ENCODE measurements at regions not wholly inside any gene's neighbourhood (a gene's known extent, or its start where the extent isn't known, plus 50 kb on each side); places are given as distances from the start of the nearest gene placed in this dataset.

GRCh38 chr4:166182145-166182544, 309.1 kb downstream of the TLL1 start:
- no peaks in the 10 kb centered on the region for H3K36me3 ChIP-seq (ENCODE audit: control insufficient read depth, insufficient read depth, low read length)
- Mint-ChIP-seq H3K27me3 (ENCODE audit: insufficient read depth, unreplicated experiment) (no peaks in the 10 kb centered on the region), H3K27ac (ENCODE audit: unreplicated experiment) (no peak overlapping the region), H3K4me1 (ENCODE audit: low read depth, unreplicated experiment) (no peaks in the 10 kb centered on the region), H3K9me3 (ENCODE audit: unreplicated experiment) (no peaks in the 10 kb centered on the region), H3K36me3 (ENCODE audit: insufficient read depth, unreplicated experiment) (no peaks in the 10 kb centered on the region), H3K4me3 (ENCODE audit: unreplicated experiment) (no peak overlapping the region)
- ChIA-PET POLR2A (no interaction called here), CTCF (no interaction called here)
- no peak overlapping the region for H3K4me3 ChIP-seq (ENCODE audit: low read depth, low read length)
- no peak for TF ChIP-seq CTCF (IDR thresholded peaks at IDR 0.05; ENCODE audit: insufficient read depth in 1 of 2, low read depth in 1 of 2, low read length in 1 of 2, severe bottlenecking in 1 of 2, unreplicated experiment in 1 of 2)
- H3K9me3 ChIP-seq = no peaks in the 10 kb centered on the region
- no TSS peak for BruUV-seq (replicated peaks)
- DNase-seq = no peak
- intact Hi-C loops (cut with micrococcal nuclease; ENCODE audit: unreplicated experiment) = no loop called here
- no peaks in the 10 kb centered on the region for H3K27me3 ChIP-seq (replicated peaks; ENCODE audit: control insufficient read depth, insufficient read depth, low read length)
- no peaks in the 10 kb centered on the region for H3K4me1 ChIP-seq

GRCh38 chr4:166195101-166195500, 322.1 kb downstream of the TLL1 start:
- CTCF ChIA-PET = no interaction called here
- Histone ChIP-seq H3K9me3 (no peaks in the 10 kb centered on the region), H3K36me3 (ENCODE audit: control insufficient read depth, insufficient read depth, low read length) (no peaks in the 10 kb centered on the region), H3K4me3 (ENCODE audit: low read depth, low read length) (no peak overlapping the region), H3K27me3 (replicated peaks; ENCODE audit: control insufficient read depth, insufficient read depth, low read length) (no peaks in the 10 kb centered on the region), H3K4me1 (no peaks in the 10 kb centered on the region)
- no peak for TF ChIP-seq CTCF (IDR thresholded peaks at IDR 0.05; ENCODE audit: insufficient read depth in 1 of 2, low read depth in 1 of 2, low read length in 1 of 2, severe bottlenecking in 1 of 2, unreplicated experiment in 1 of 2)
- no peak overlapping the region for H3K4me3 Mint-ChIP-seq (ENCODE audit: unreplicated experiment)
- no peaks in the 10 kb centered on the region for H3K4me1 Mint-ChIP-seq (ENCODE audit: low read depth, unreplicated experiment)
- H3K9me3 Mint-ChIP-seq (ENCODE audit: unreplicated experiment) = no peaks in the 10 kb centered on the region
- H3K27ac Mint-ChIP-seq (ENCODE audit: unreplicated experiment) = no peak overlapping the region
- H3K27me3 Mint-ChIP-seq (ENCODE audit: insufficient read depth, unreplicated experiment) = no peaks in the 10 kb centered on the region
- intact Hi-C loops (cut with micrococcal nuclease; ENCODE audit: unreplicated experiment) = no loop called here
- POLR2A ChIA-PET = no interaction called here
- no peak for DNase-seq
- H3K36me3 Mint-ChIP-seq (ENCODE audit: insufficient read depth, unreplicated experiment) = no peaks in the 10 kb centered on the region
- BruUV-seq (replicated peaks) = no TSS peak

- no peak overlapping the region for H3K4me3 ChIP-seq (ENCODE audit: low read depth, low read length)
- H3K27me3 ChIP-seq (replicated peaks; ENCODE audit: control insufficient read depth, insufficient read depth, low read length) = no peaks in the 10 kb centered on the region
- H3K9me3 Mint-ChIP-seq (ENCODE audit: unreplicated experiment) = no peaks in the 10 kb centered on the region
- H3K27ac Mint-ChIP-seq (ENCODE audit: unreplicated experiment) = no peak overlapping the region
- H3K9me3 ChIP-seq = no peaks in the 10 kb centered on the region
- H3K4me3 Mint-ChIP-seq (ENCODE audit: unreplicated experiment) = no peak overlapping the region
- no TSS peak for BruUV-seq (replicated peaks)
- H3K4me1 Mint-ChIP-seq (ENCODE audit: low read depth, unreplicated experiment) = no peaks in the 10 kb centered on the region
- no peaks in the 10 kb centered on the region for H3K36me3 Mint-ChIP-seq (ENCODE audit: insufficient read depth, unreplicated experiment)
- POLR2A ChIA-PET = no interaction called here
- no peaks in the 10 kb centered on the region for H3K36me3 ChIP-seq (ENCODE audit: control insufficient read depth, insufficient read depth, low read length)
- H3K4me1 ChIP-seq = no peaks in the 10 kb centered on the region
- intact Hi-C loops (cut with micrococcal nuclease; ENCODE audit: unreplicated experiment) = no loop called here
- CTCF ChIA-PET = no interaction called here
- TF ChIP-seq CTCF (IDR thresholded peaks at IDR 0.05; ENCODE audit: insufficient read depth in 1 of 2, low read depth in 1 of 2, low read length in 1 of 2, severe bottlenecking in 1 of 2, unreplicated experiment in 1 of 2) = no peak
- no peaks in the 10 kb centered on the region for H3K27me3 Mint-ChIP-seq (ENCODE audit: insufficient read depth, unreplicated experiment)
- no peak for DNase-seq
Measured at GRCh38 chr4:166197166-166197565, 324.1 kb downstream of the TLL1 start.
